Prostate gland (tissue), 2 donors: ENCODE measurements at regions not wholly inside any gene's neighbourhood (a gene's known extent, or its start where the extent isn't known, plus 50 kb on each side); places are given as distances from the start of the nearest gene placed in this dataset.
"Not testable (repeated sequence)": the region's sequence is repeated elsewhere in the genome, so short reads cannot be mapped to it uniquely, and the experiment has no call there.

ENCODE experiments used
- DNase-seq: peaks from one replicate; pipeline ENCODE4 v3.0.0-alpha.2; 2019; ENCODE audit warnings: low spot score
- H3K27ac ChIP-seq, 2 donors: fragments of 200-600 bp; sonication (generic); 2 replicates each; pipeline ENCODE4 v1.5.1; 2017 to 2019
- H3K27me3 ChIP-seq: fragments of 200-600 bp; sonication (generic); replicated peaks from 2 replicates; pipeline ENCODE4 v1.5.1; 2019; ENCODE audit not compliant: insufficient read depth
- H3K36me3 ChIP-seq, 2 donors: fragments of 200-600 bp; sonication (generic); 1 replicate in 1 of 2; 2 replicates in 1 of 2; pipeline versions ENCODE4 v1.5.1 to v1.8.1; 2017 to 2019
- H3K4me1 ChIP-seq: fragments of 200-600 bp; sonication (generic); replicated peaks from 2 replicates; pipeline ENCODE4 v1.5.1; 2019
- H3K4me3 ChIP-seq, 2 donors: fragments of 200-600 bp; sonication (generic); 2 replicates each; pipeline ENCODE4 v1.5.1; 2017 to 2019
- H3K9me3 ChIP-seq: fragments of 200-600 bp; sonication (generic); 2 replicates; pipeline ENCODE4 v1.5.1; 2017
- CTCF ChIP-seq, 4 experiments: fragments of 200-600 bp in 2 of 4; fragments of 450-650 bp in 2 of 4; sonication (generic) in 2 of 4; IDR thresholded peaks; 1 replicate in 3 of 4; 2 replicates in 1 of 4; pipeline ENCODE4 v1.5.1; 2016 to 2019; ENCODE audit warnings: antibody characterized with exemption in 4 of 4, mild to moderate bottlenecking in 2 of 4, moderate library complexity in 2 of 4
- POLR2A ChIP-seq: fragments of 450-650 bp; IDR thresholded peaks from one replicate; pipeline ENCODE4 v1.6.1; 2016; ENCODE audit warnings: antibody characterized with exemption, mild to moderate bottlenecking
- POLR2AphosphoS5 ChIP-seq: sonication (generic); formaldehyde crosslinking; IDR thresholded peaks from one replicate; pipeline ENCODE4 v1.6.1; 2017; ENCODE audit warnings: antibody characterized with exemption
- WGBS: methylation state at CpG from one replicate; pipeline ENCODE4 v1.1.5; 2018; 5-methylcytosine and 5-hydroxymethylcytosine counted together
- intact Hi-C: fragments of 100-400 bp; cut with DNase I; formaldehyde crosslinking; loops from one replicate; pipeline ENCODE4 v1.14.2; 2022

GRCh38 chr4:151583157-151583914 is 174.4 kb downstream of the FHIP1A start:
- no peaks in the 10 kb centered on the region for H3K27me3 ChIP-seq
- TF ChIP-seq CTCF (IDR thresholded peaks at IDR 0.05) (no peak), POLR2A (no peak)
- no peak for DNase-seq
- H3K27ac ChIP-seq, result no peak overlapping the region
- H3K9me3 ChIP-seq, result no peaks in the 10 kb centered on the region
- no peaks in the 10 kb centered on the region for H3K36me3 ChIP-seq
- H3K4me3 ChIP-seq, result no peak overlapping the region
- intact Hi-C loops, result no loop called here
- WGBS, result 79% methylated on average over 4 of the region's 4 CpGs
- no peaks in the 10 kb centered on the region for H3K4me1 ChIP-seq

- no peaks in the 10 kb centered on the region for H3K27me3 ChIP-seq
- no peak overlapping the region for H3K4me3 ChIP-seq
- H3K9me3 ChIP-seq, result no peaks in the 10 kb centered on the region
- H3K27ac ChIP-seq, result no peak overlapping the region
- H3K36me3 ChIP-seq, result no peaks in the 10 kb centered on the region
- H3K4me1 ChIP-seq, result no peaks in the 10 kb centered on the region
- intact Hi-C loops, result no loop called here
- TF ChIP-seq POLR2A (no peak), POLR2AphosphoS5 (no peak), CTCF (IDR thresholded peaks at IDR 0.05) (no peak)
- DNase-seq, result no peak
These were observed 175.1 kb downstream of the FHIP1A start for GRCh38 chr4:151584101-151584500.

- H3K36me3 ChIP-seq, intact Hi-C loops, H3K27ac ChIP-seq, H3K9me3 ChIP-seq, H3K4me1 ChIP-seq, H3K4me3 ChIP-seq, DNase-seq, H3K27me3 ChIP-seq: not testable (repeated sequence)
- 90% methylated on average over 1 of the region's 1 CpG for WGBS
These were observed 165.2 kb downstream of the GATB start for GRCh38 chr4:151595629-151596028.

GRCh38 chr4:151597691-151598090 is 163.1 kb downstream of the GATB start:
- H3K27ac ChIP-seq, H3K4me1 ChIP-seq, H3K9me3 ChIP-seq, H3K27me3 ChIP-seq, intact Hi-C loops, H3K4me3 ChIP-seq, H3K36me3 ChIP-seq, DNase-seq: not testable (repeated sequence)
- 80% methylated on average over 8 of the region's 8 CpGs for WGBS

- WGBS, result 97% methylated on average over 2 of the region's 2 CpGs
- H3K4me3 ChIP-seq, result no peak overlapping the region
- DNase-seq, result no peak
- TF ChIP-seq POLR2A (no peak), CTCF (IDR thresholded peaks at IDR 0.05) (no peak), POLR2AphosphoS5 (no peak)
- H3K36me3 ChIP-seq, result no peaks in the 10 kb centered on the region
- intact Hi-C loops, result no loop called here
- H3K4me1 ChIP-seq, result no peaks in the 10 kb centered on the region
- no peaks in the 10 kb centered on the region for H3K27me3 ChIP-seq
- no peak overlapping the region for H3K27ac ChIP-seq
- H3K9me3 ChIP-seq, result no peaks in the 10 kb centered on the region
These were observed 160.9 kb downstream of the GATB start for GRCh38 chr4:151599863-151600262.

- Histone ChIP-seq H3K4me3 (no peak overlapping the region), H3K27ac (no peak overlapping the region), H3K27me3 (no peaks in the 10 kb centered on the region), H3K36me3 (no peaks in the 10 kb centered on the region), H3K9me3 (no peaks in the 10 kb centered on the region), H3K4me1 (no peaks in the 10 kb centered on the region)
- DNase-seq, result no peak
- 90% methylated on average over 3 of the region's 3 CpGs for WGBS
- intact Hi-C loops, result no loop called here
- no peak for TF ChIP-seq POLR2AphosphoS5
- no peak for TF ChIP-seq POLR2A
- TF ChIP-seq CTCF (IDR thresholded peaks at IDR 0.05), result no peak
These were observed 160.4 kb downstream of the GATB start for GRCh38 chr4:151600432-151600831.
